Activated B cell treated with CpG ODN at 0.5 μM for 24 hours (primary cell): ENCODE measurements at regions not wholly inside any gene's neighbourhood (a gene's known extent, or its start where the extent isn't known, plus 50 kb on each side); places are given as distances from the start of the nearest gene placed in this dataset.

Source experiments
- ATAC-seq: fragments of 200-7000 bp; cut with Tn5 transposase; one replicate; pipeline ENCODE4 v1.10.0; 2021; ENCODE audit warnings: low read depth, mild to moderate bottlenecking, moderate library complexity
- CTCF ChIA-PET: fragments of 350-600 bp; sonication (Branson Sonifier 250); formaldehyde crosslinking; loops from one replicate; lab custom pipeline; 2021; ENCODE audit warnings: antibody characterized with exemption; lab: Charles Lee
- POLR2A ChIA-PET: fragments of 350-600 bp; sonication (Branson Sonifier 250); formaldehyde crosslinking; loops from one replicate; lab custom pipeline; 2021; ENCODE audit warnings: antibody characterized with exemption; lab: Charles Lee
- DNase-seq: peaks from one replicate; pipeline ENCODE4 v3.0.0; 2022
- H3K27ac Mint-ChIP-seq: one replicate; pipeline ENCODE4 v1.8.0; 2020; ENCODE audit warnings: mixed read lengths
- H3K27me3 Mint-ChIP-seq: one replicate; pipeline ENCODE4 v1.8.0; 2021; ENCODE audit warnings: mixed read lengths
- H3K36me3 Mint-ChIP-seq: one replicate; pipeline ENCODE4 v1.8.0; 2021; ENCODE audit warnings: low read depth, mixed read lengths
- H3K4me1 Mint-ChIP-seq: one replicate; pipeline ENCODE4 v1.8.0; 2021; ENCODE audit warnings: mixed read lengths
- H3K4me3 Mint-ChIP-seq: one replicate; pipeline ENCODE4 v1.8.0; 2020; ENCODE audit warnings: mild to moderate bottlenecking, mixed read lengths
- H3K9me3 Mint-ChIP-seq: one replicate; pipeline ENCODE4 v1.8.0; 2020; ENCODE audit warnings: mixed read lengths
- intact Hi-C: fragments of 100-400 bp; cut with micrococcal nuclease; formaldehyde crosslinking; loops from one replicate; pipeline ENCODE4 v1.15.1; 2024
- TF ChIP-seq, protein P1 (sequence below): fragments of 200-600 bp; IDR thresholded peaks from one replicate; pipeline ENCODE4 v1.8.0; 2022; ENCODE audit warnings: antibody characterized with exemption, mild to moderate bottlenecking

DNA sequence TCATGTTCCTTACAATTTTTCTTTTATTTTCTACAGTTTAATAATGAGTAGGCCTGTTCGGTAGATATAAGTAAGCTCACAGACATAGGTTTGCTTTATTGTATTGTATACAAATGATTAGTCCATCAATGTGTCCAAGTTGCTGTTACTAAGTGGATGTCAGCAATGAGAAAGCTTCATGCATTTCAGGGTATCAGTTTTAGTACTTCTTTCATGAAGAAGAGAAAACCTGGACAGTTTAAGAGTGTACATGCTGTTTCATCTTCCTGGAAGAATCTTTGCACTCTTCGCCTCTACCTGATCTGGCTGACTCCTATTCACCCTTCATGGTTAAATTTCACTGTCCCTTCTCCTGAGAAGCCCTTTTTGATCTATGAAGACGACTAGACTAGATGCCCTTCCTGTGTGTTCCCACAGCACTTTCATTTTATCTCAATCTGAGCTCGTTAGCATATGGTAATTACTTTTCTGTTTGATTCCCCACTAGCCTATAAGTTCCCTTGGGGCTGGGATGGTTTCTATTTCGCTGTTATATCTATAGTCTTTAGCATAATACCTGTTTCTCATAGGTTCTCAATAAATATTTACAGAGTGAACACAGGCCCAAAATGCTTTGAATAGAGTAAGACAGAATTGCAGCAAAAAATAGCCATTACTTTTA, 70.7 kb downstream of the CETN3 start:
- Mint-ChIP-seq H3K36me3 (no peaks in the 10 kb centered on the region), H3K4me1 (no peaks in the 10 kb centered on the region), H3K27ac (no peak overlapping the region), H3K27me3 (peaks cover 9% of the 10 kb centered on the region), H3K4me3 (no peak overlapping the region), H3K9me3 (no peaks in the 10 kb centered on the region)
- ChIA-PET POLR2A (no interaction called here), CTCF (no interaction called here)
- DNase-seq (no peak), ATAC-seq (no peak)
- intact Hi-C loops: no loop called here
- TF ChIP-seq, protein P1, sequence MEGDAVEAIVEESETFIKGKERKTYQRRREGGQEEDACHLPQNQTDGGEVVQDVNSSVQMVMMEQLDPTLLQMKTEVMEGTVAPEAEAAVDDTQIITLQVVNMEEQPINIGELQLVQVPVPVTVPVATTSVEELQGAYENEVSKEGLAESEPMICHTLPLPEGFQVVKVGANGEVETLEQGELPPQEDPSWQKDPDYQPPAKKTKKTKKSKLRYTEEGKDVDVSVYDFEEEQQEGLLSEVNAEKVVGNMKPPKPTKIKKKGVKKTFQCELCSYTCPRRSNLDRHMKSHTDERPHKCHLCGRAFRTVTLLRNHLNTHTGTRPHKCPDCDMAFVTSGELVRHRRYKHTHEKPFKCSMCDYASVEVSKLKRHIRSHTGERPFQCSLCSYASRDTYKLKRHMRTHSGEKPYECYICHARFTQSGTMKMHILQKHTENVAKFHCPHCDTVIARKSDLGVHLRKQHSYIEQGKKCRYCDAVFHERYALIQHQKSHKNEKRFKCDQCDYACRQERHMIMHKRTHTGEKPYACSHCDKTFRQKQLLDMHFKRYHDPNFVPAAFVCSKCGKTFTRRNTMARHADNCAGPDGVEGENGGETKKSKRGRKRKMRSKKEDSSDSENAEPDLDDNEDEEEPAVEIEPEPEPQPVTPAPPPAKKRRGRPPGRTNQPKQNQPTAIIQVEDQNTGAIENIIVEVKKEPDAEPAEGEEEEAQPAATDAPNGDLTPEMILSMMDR: no peak

DNA sequence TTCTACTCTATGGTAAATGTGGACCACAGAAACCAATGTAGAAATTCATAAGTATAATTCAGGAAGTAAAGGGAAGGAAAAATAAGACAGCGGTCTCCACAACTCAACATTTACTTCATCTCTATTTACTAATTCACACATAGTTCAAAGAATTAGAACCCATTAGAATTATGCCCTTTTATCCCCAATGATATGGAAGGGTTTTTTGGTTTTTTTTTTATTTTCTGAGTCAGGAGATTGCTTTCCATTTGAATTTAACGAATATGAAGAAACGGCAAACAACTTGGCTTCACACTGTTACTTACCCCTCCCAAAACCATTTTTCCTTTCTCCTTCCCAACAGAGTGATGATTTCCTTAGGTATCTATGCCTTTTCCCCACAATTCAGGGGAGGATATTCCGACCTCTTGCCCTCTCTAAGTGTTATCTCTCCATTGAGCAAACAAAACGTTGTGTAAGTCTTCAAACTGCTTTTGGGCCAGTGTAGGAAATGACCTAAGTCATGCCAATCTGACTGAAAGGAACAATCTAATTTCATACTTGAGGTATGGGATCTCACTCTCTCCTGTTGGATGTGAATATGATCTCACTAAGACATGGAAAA, 72.0 kb downstream of the CETN3 start:
- TF ChIP-seq, protein P1: no peak
- ChIA-PET CTCF (no interaction called here), POLR2A (no interaction called here)
- DNase-seq (no peak), ATAC-seq (no peak)
- intact Hi-C loops: no loop called here
- H3K9me3 Mint-ChIP-seq: no peaks in the 10 kb centered on the region
- no peak overlapping the region for H3K27ac Mint-ChIP-seq
- H3K4me3 Mint-ChIP-seq: no peak overlapping the region
- H3K4me1 Mint-ChIP-seq: no peaks in the 10 kb centered on the region
- peaks cover 6% of the 10 kb centered on the region for H3K27me3 Mint-ChIP-seq
- H3K36me3 Mint-ChIP-seq: no peaks in the 10 kb centered on the region

DNA sequence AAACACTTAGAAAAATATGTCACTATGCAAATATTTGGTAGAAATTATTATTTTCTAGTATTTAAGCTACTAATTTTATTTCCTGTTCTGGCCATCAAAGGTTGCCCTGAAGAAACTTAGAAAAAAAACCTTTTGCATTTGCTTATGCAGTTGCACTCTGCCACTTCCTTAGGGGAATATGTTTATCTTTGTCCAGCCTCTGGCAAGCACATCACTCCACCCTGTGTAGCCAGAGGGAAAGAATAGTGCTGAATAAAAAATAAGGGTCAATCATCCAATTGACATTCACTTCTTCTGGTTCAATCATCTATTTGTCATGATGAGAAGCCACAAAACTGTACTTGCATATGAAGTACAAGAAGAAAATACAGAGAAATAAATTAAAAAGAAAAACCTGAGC, 72.8 kb downstream of the CETN3 start:
- Mint-ChIP-seq H3K27ac (no peak overlapping the region), H3K4me1 (no peaks in the 10 kb centered on the region), H3K36me3 (no peaks in the 10 kb centered on the region), H3K9me3 (no peaks in the 10 kb centered on the region), H3K4me3 (no peak overlapping the region), H3K27me3 (peaks cover 6% of the 10 kb centered on the region)
- intact Hi-C loops: no loop called here
- CTCF ChIA-PET: no interaction called here
- TF ChIP-seq, protein P1: no peak
- DNase-seq (no peak), ATAC-seq (no peak)
- POLR2A ChIA-PET: no interaction called here

DNA sequence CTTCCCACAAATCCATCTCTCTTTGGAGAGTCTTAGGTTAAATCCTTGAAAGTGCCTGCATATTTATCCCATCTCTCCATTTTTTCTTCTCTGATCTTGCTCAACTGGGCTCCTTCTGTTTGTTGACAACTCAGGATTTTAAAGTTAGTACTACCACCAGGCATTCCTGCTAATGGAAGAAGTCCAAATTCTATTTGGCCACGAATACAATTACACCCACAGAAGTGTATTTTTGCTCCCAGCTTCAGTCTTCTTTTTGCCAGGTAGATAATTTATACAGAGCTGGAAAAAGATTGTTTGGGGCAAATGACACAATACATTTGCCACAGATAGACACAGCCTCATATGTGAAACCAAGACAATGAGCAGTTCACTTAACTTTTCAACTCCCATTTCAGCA, 74.8 kb downstream of the CETN3 start:
- no peaks in the 10 kb centered on the region for H3K36me3 Mint-ChIP-seq
- DNase-seq (no peak), ATAC-seq (no peak)
- no peak overlapping the region for H3K27ac Mint-ChIP-seq
- no peaks in the 10 kb centered on the region for H3K9me3 Mint-ChIP-seq
- peaks cover 9% of the 10 kb centered on the region for H3K27me3 Mint-ChIP-seq
- TF ChIP-seq, protein P1: no peak
- H3K4me1 Mint-ChIP-seq: no peaks in the 10 kb centered on the region
- ChIA-PET POLR2A (no interaction called here), CTCF (no interaction called here)
- intact Hi-C loops: no loop called here
- no peak overlapping the region for H3K4me3 Mint-ChIP-seq

DNA sequence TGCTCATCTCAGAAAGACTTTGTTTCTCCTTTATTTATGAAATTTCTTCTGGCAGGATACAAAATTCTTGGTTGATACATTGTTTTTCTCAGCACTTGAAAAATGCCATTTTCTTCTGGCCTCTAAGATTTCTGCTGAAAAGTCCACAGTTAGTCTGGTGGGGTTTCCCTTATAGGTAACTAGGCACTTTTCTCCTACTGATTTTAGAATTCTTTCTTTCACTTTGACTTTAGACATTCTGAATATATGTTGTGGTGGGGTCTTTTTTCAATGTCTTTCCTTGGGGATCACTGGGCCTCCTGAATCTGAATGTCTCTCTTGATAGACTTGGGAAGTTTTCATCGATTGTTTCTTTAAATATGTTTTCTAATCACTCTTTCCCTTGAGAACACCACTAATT, 79.6 kb downstream of the CETN3 start:
- POLR2A ChIA-PET: no interaction called here
- no peak overlapping the region for H3K27ac Mint-ChIP-seq

More for the DNA sequence above, 79.6 kb downstream of the CETN3 start:
- Mint-ChIP-seq H3K4me3 (no peak overlapping the region), H3K4me1 (no peaks in the 10 kb centered on the region), H3K27me3 (peaks cover 12% of the 10 kb centered on the region), H3K36me3 (no peaks in the 10 kb centered on the region), H3K9me3 (no peaks in the 10 kb centered on the region)
- DNase-seq: no peak
- intact Hi-C loops: no loop called here
- CTCF ChIA-PET: no interaction called here
- TF ChIP-seq, protein P1: no peak
- no peak for ATAC-seq
